ENCODE measurements at regions not wholly inside any gene's neighbourhood (a gene's known extent, or its start where the extent isn't known, plus 50 kb on each side); places are given as distances from the start of the nearest gene placed in this dataset.

DNA sequence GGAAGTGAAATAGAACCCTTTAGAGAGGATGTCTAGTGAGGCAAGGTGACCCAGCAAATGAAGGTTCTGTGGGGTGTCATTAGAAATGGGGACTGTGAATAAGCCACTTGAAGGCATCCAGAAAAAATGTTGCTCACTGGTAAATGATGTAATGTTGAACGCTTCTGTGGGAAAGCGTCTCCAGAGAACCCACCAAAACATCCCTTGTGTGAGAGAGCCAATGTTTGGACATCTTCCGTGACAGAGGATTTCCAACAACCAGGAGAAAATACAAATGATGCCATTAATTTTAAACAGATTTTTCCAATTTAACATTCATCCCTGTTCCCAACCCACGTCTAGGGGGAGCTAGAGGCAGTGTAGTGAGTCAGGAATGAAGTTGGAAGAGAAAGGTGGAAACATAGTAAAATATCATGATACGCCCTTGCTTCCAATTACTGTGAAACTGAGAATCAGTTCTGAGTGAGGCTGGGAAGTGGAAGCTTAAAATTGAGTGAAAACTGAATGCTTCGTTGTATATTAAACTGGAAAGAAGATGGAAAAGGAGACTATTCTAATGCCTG is 584.2 kb downstream of the CD109 start:
- Histone ChIP-seq H3K4me2 (ENCODE audit: low read length) (no peak overlapping the region), H3K4me3 (ENCODE audit: low read length) (no peak overlapping the region), H3K27ac (ENCODE audit: low read depth, low read length) (no peak overlapping the region), H4K20me1 (ENCODE audit: control insufficient read depth, insufficient read depth, low read depth, low read length) (no peaks in the 10 kb centered on the region), H3K9me2 (replicated peaks; ENCODE audit: control insufficient read depth, low read length) (no peaks in the 10 kb centered on the region), H3K27me3 (ENCODE audit: control insufficient read depth, low read length) (no peaks in the 10 kb centered on the region), H3K36me3 (ENCODE audit: control insufficient read depth, low read length) (no peaks in the 10 kb centered on the region), H3K79me2 (ENCODE audit: control insufficient read depth, low read length) (no peaks in the 10 kb centered on the region), H3K9me3 (ENCODE audit: control insufficient read depth, insufficient read depth, low read length) (no peaks in the 10 kb centered on the region), H3F3A (ENCODE audit: control insufficient read depth, insufficient read depth) (no peaks in the 10 kb centered on the region), H3K4me1 (ENCODE audit: control insufficient read depth, low read length) (no peaks in the 10 kb centered on the region)
- no peak for TF ChIP-seq EZH2phosphoT487 (IDR thresholded peaks at IDR 0.05; ENCODE audit: borderline replicate concordance, low read length)
- TF ChIP-seq, protein P1, sequence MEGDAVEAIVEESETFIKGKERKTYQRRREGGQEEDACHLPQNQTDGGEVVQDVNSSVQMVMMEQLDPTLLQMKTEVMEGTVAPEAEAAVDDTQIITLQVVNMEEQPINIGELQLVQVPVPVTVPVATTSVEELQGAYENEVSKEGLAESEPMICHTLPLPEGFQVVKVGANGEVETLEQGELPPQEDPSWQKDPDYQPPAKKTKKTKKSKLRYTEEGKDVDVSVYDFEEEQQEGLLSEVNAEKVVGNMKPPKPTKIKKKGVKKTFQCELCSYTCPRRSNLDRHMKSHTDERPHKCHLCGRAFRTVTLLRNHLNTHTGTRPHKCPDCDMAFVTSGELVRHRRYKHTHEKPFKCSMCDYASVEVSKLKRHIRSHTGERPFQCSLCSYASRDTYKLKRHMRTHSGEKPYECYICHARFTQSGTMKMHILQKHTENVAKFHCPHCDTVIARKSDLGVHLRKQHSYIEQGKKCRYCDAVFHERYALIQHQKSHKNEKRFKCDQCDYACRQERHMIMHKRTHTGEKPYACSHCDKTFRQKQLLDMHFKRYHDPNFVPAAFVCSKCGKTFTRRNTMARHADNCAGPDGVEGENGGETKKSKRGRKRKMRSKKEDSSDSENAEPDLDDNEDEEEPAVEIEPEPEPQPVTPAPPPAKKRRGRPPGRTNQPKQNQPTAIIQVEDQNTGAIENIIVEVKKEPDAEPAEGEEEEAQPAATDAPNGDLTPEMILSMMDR (IDR thresholded peaks at IDR 0.05; ENCODE audit: low read depth, low read length, poor library complexity, severe bottlenecking), result no peak

DNA sequence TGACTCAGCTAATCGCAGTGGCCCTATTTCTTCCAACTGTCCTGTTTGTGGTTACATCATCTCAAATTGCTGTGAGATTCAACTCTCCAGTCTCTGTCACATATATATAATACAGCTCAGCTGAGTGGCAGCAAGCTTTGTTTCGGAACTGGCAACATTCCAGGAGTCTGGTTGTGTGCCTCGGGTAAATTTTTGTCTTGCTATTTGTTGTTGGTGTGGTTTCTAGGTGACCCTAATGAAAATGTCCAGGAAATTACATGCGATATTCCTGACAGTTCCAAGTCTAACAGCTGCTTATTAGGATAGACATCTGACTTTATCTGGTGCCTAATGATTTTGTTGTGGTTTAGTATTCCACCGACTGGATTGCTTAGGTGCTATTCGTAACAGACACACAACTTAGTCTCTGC is 581.8 kb downstream of the CD109 start:
- no peaks in the 10 kb centered on the region for H3K36me3 ChIP-seq (ENCODE audit: control insufficient read depth, low read length)
- no peaks in the 10 kb centered on the region for H3K79me2 ChIP-seq (ENCODE audit: control insufficient read depth, low read length)
- H3K27ac ChIP-seq (ENCODE audit: low read depth, low read length), result no peak overlapping the region
- H3K9me3 ChIP-seq (ENCODE audit: control insufficient read depth, insufficient read depth, low read length), result no peaks in the 10 kb centered on the region
- no peaks in the 10 kb centered on the region for H3K27me3 ChIP-seq (ENCODE audit: control insufficient read depth, low read length)
- H4K20me1 ChIP-seq (ENCODE audit: control insufficient read depth, insufficient read depth, low read depth, low read length), result no peaks in the 10 kb centered on the region
- H3K4me2 ChIP-seq (ENCODE audit: low read length), result no peak overlapping the region
- no peaks in the 10 kb centered on the region for H3F3A ChIP-seq (ENCODE audit: control insufficient read depth, insufficient read depth)
- H3K9me2 ChIP-seq (replicated peaks; ENCODE audit: control insufficient read depth, low read length), result no peaks in the 10 kb centered on the region
- no peaks in the 10 kb centered on the region for H3K4me1 ChIP-seq (ENCODE audit: control insufficient read depth, low read length)
- TF ChIP-seq EZH2phosphoT487 (IDR thresholded peaks at IDR 0.05; ENCODE audit: borderline replicate concordance, low read length), result no peak
- TF ChIP-seq, protein P1 (IDR thresholded peaks at IDR 0.05; ENCODE audit: low read depth, low read length, poor library complexity, severe bottlenecking), result no peak
- no peak overlapping the region for H3K4me3 ChIP-seq (ENCODE audit: low read length)

DNA sequence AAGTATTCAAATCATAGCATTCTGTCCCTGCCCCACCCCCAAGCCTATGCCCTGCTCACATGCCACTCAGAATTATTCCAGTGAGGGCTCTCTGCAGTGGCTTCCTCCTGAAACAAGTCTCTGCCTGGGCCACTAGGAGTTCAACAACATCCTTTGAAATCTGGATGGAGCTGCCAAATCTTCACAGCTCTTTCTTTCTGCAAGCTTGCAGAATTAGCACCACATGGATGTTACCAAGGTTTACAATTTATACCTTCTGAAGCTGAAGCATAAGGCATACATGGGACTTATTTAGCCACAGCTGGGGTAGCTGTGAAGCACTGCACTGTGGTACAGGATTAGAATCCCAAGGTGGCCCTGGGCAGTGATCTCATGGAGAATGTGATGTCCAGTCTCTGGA is 577.5 kb downstream of the CD109 start:
- Histone ChIP-seq H3K9me2 (replicated peaks; ENCODE audit: control insufficient read depth, low read length) (no peaks in the 10 kb centered on the region), H3K4me3 (ENCODE audit: low read length) (no peak overlapping the region), H3K4me1 (ENCODE audit: control insufficient read depth, low read length) (no peaks in the 10 kb centered on the region), H3K27ac (ENCODE audit: low read depth, low read length) (no peak overlapping the region), H3K27me3 (ENCODE audit: control insufficient read depth, low read length) (no peaks in the 10 kb centered on the region), H4K20me1 (ENCODE audit: control insufficient read depth, insufficient read depth, low read depth, low read length) (no peaks in the 10 kb centered on the region), H3K36me3 (ENCODE audit: control insufficient read depth, low read length) (no peaks in the 10 kb centered on the region), H3F3A (ENCODE audit: control insufficient read depth, insufficient read depth) (no peaks in the 10 kb centered on the region), H3K79me2 (ENCODE audit: control insufficient read depth, low read length) (no peaks in the 10 kb centered on the region), H3K4me2 (ENCODE audit: low read length) (no peak overlapping the region), H3K9me3 (ENCODE audit: control insufficient read depth, insufficient read depth, low read length) (no peaks in the 10 kb centered on the region)
- no peak for TF ChIP-seq EZH2phosphoT487 (IDR thresholded peaks at IDR 0.05; ENCODE audit: borderline replicate concordance, low read length)
- TF ChIP-seq, protein P1 (IDR thresholded peaks at IDR 0.05; ENCODE audit: low read depth, low read length, poor library complexity, severe bottlenecking), result no peak

DNA sequence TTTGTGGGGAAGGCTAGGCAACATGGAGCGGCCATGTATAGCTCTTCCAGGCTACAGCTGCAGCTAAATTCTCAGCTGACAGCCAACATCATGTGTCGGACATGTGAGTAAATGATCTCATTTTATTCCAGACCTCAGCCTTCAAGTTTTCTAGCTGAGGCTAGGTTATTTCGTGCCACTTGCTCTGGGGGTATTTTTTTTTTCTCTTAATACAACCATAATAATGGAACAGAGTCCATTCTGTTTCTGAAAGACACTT is 573.5 kb downstream of the CD109 start:
- Histone ChIP-seq H4K20me1 (ENCODE audit: control insufficient read depth, insufficient read depth, low read depth, low read length) (no peaks in the 10 kb centered on the region), H3K4me1 (ENCODE audit: control insufficient read depth, low read length) (no peaks in the 10 kb centered on the region), H3K27me3 (ENCODE audit: control insufficient read depth, low read length) (no peaks in the 10 kb centered on the region), H3K9me2 (replicated peaks; ENCODE audit: control insufficient read depth, low read length) (no peaks in the 10 kb centered on the region), H3K4me2 (ENCODE audit: low read length) (no peak overlapping the region), H3K4me3 (ENCODE audit: low read length) (no peak overlapping the region), H3K9me3 (ENCODE audit: control insufficient read depth, insufficient read depth, low read length) (no peaks in the 10 kb centered on the region), H3K36me3 (ENCODE audit: control insufficient read depth, low read length) (no peaks in the 10 kb centered on the region), H3K27ac (ENCODE audit: low read depth, low read length) (no peak overlapping the region), H3F3A (ENCODE audit: control insufficient read depth, insufficient read depth) (no peaks in the 10 kb centered on the region), H3K79me2 (ENCODE audit: control insufficient read depth, low read length) (no peaks in the 10 kb centered on the region)
- no peak for TF ChIP-seq EZH2phosphoT487 (IDR thresholded peaks at IDR 0.05; ENCODE audit: borderline replicate concordance, low read length)
- TF ChIP-seq, protein P1 (IDR thresholded peaks at IDR 0.05; ENCODE audit: low read depth, low read length, poor library complexity, severe bottlenecking), result no peak
